Uterus (tissue), 3 donors: ENCODE measurements at regions not wholly inside any gene's neighbourhood (a gene's known extent, or its start where the extent isn't known, plus 50 kb on each side); places are given as distances from the start of the nearest gene placed in this dataset.
"Not testable (repeated sequence)": the region's sequence is repeated elsewhere in the genome, so short reads cannot be mapped to it uniquely, and the experiment has no call there.

Experiments used
- DNase-seq, 2 donors: peaks; one replicate each; pipeline ENCODE4 v3.0.0-alpha.2; 2019 to 2020
- H3K27ac ChIP-seq, 2 donors: fragments of 200-600 bp; sonication (generic); 1 replicate in 1 of 2; 2 replicates in 1 of 2; pipeline ENCODE4 v1.5.1; 2016 to 2018
- H3K27me3 ChIP-seq, 2 donors: fragments of 200-600 bp; sonication (generic); one replicate each; pipeline ENCODE4 v1.5.1; 2018 to 2019; ENCODE audit warnings: control low read depth in 1 of 2
- H3K36me3 ChIP-seq, 2 donors: fragments of 200-600 bp; sonication (generic); one replicate each; pipeline ENCODE4 v1.5.1; 2019; ENCODE audit warnings: control low read depth in 1 of 2
- H3K4me1 ChIP-seq, 2 donors: fragments of 200-600 bp; sonication (generic); one replicate each; pipeline ENCODE4 v1.5.1; 2018 to 2019; ENCODE audit warnings: control low read depth in 1 of 2
- H3K4me3 ChIP-seq, 2 donors: fragments of 200-600 bp; sonication (generic); 1 replicate in 1 of 2; 2 replicates in 1 of 2; pipeline ENCODE4 v1.5.1; 2018 to 2019; ENCODE audit warnings: mild to moderate bottlenecking in 1 of 2
- H3K9me3 ChIP-seq, 2 donors: fragments of 200-600 bp; sonication (generic); one replicate each; pipeline ENCODE4 v1.5.1; 2019; ENCODE audit warnings: control low read depth in 1 of 2
- POLR2A ChIP-seq, 2 donors: fragments of 450-650 bp; IDR thresholded peaks; one replicate each; pipeline ENCODE4 v1.6.1; 2016; ENCODE audit warnings: antibody characterized with exemption in 2 of 2, mild to moderate bottlenecking in 1 of 2, moderate library complexity in 1 of 2
- intact Hi-C: fragments of 100-400 bp; cut with DNase I; formaldehyde crosslinking; loops from one replicate; pipeline ENCODE4 v1.15.1; 2023; ENCODE audit warnings: low total_unique reads
- TF ChIP-seq, protein P1 (sequence below), 4 experiments: fragments of 200-600 bp in 2 of 4; fragments of 450-650 bp in 2 of 4; sonication (generic) in 2 of 4; IDR thresholded peaks; one replicate each; pipeline ENCODE4 v1.5.1; 2016 to 2019; ENCODE audit warnings: antibody characterized with exemption in 4 of 4, mild to moderate bottlenecking in 2 of 4, moderate library complexity in 1 of 4
- donor health status: DM: yes; HTN: yes; CAD: no.

- H3K4me1 ChIP-seq = no peaks in the 10 kb centered on the region
- H3K27me3 ChIP-seq = no peaks in the 10 kb centered on the region
- H3K4me3 ChIP-seq = no peak overlapping the region
- H3K36me3 ChIP-seq = no peaks in the 10 kb centered on the region
- H3K27ac ChIP-seq = peak overlapping the region in 1 of 2 donors; percentile 5
- TF ChIP-seq, protein P1, sequence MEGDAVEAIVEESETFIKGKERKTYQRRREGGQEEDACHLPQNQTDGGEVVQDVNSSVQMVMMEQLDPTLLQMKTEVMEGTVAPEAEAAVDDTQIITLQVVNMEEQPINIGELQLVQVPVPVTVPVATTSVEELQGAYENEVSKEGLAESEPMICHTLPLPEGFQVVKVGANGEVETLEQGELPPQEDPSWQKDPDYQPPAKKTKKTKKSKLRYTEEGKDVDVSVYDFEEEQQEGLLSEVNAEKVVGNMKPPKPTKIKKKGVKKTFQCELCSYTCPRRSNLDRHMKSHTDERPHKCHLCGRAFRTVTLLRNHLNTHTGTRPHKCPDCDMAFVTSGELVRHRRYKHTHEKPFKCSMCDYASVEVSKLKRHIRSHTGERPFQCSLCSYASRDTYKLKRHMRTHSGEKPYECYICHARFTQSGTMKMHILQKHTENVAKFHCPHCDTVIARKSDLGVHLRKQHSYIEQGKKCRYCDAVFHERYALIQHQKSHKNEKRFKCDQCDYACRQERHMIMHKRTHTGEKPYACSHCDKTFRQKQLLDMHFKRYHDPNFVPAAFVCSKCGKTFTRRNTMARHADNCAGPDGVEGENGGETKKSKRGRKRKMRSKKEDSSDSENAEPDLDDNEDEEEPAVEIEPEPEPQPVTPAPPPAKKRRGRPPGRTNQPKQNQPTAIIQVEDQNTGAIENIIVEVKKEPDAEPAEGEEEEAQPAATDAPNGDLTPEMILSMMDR (IDR thresholded peaks at IDR 0.05) = no peak
- DNase-seq = no peak
- intact Hi-C loops = no loop called here
- H3K9me3 ChIP-seq = no peaks in the 10 kb centered on the region
These were observed 640.1 kb upstream of the MIS18BP1 start for GRCh38 chr14:45893127-45893526.

DNA sequence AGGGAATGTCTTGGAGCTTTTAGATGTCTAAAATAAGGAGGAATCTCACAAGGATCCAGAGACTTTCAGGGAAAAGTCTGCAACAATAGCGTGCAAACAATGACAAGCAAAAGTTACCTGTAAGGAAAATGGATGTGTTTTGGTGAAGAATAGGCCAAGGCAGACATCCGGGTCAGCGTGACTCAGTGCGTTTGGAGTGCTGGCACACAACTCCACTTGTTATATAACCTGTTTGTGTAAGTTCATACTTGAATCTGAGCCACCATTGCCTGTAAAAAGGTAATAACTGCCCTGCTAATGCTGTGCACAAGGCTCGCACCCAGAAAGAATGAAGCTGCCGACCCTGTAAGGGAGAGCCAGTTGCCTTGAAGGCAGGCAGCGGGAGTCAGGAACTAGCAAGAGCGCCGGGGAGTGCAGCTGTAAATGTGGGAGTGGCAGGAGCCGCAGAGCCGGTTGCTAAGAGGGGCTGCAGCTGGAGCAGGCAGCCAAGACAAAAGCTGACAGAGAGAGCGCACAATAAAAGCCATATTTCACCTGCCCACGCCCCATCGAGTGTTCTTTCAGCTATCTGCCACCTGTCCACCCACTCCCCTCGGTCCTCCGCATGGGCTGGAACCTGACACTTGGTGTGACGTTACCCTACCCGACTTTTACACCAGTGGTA, 638.5 kb upstream of the MIS18BP1 start:
- Histone ChIP-seq H3K27me3 (no peaks in the 10 kb centered on the region), H3K36me3 (no peaks in the 10 kb centered on the region), H3K9me3 (no peaks in the 10 kb centered on the region), H3K27ac (peak overlapping the region; percentile 25 to 31), H3K4me1 (no peaks in the 10 kb centered on the region), H3K4me3 (no peak overlapping the region)
- DNase-seq = peak; percentile 13 to 16
- TF ChIP-seq, protein P1 (IDR thresholded peaks at IDR 0.05) = no peak
- intact Hi-C loops = no loop called here

- intact Hi-C loops = not testable (repeated sequence)
These were observed 635.8 kb upstream of the MIS18BP1 start for GRCh38 chr14:45888766-45889285.

DNA sequence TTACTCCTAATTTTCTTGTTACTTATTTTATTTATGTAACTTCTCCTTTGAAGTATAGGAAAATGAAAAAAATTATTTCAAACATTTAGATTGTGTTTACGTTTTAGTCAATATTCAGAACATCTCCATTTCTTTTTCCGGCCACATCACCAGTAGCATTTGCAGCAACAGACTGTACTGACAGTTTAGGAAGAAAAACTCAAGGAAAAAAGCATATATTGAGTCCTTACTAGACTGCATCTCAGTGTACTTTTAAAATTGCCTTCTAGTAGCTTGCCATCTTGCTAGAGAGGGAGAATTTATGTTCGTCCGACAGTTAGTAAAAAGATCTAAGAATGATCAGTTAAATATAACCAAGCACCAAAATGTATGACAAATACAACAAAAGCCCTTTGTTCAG, 625.0 kb upstream of the MIS18BP1 start:
- intact Hi-C loops = no loop called here
- Histone ChIP-seq H3K36me3 (no peaks in the 10 kb centered on the region), H3K4me1 (no peaks in the 10 kb centered on the region), H3K9me3 (peaks cover 0 to 5% of the 10 kb centered on the region in 2 donors), H3K27me3 (no peaks in the 10 kb centered on the region), H3K27ac (no peak overlapping the region), H3K4me3 (no peak overlapping the region)
- no peak for DNase-seq
- no peak for TF ChIP-seq POLR2A (IDR thresholded peaks at IDR 0.05)
- TF ChIP-seq, protein P1 (IDR thresholded peaks at IDR 0.05) = no peak

More at GRCh38 chr14:45888766-45889285, 635.8 kb upstream of the MIS18BP1 start:
- not testable (repeated sequence) for H3K4me3 ChIP-seq, H3K4me1 ChIP-seq, H3K27me3 ChIP-seq, H3K9me3 ChIP-seq, DNase-seq, H3K36me3 ChIP-seq, H3K27ac ChIP-seq

DNA sequence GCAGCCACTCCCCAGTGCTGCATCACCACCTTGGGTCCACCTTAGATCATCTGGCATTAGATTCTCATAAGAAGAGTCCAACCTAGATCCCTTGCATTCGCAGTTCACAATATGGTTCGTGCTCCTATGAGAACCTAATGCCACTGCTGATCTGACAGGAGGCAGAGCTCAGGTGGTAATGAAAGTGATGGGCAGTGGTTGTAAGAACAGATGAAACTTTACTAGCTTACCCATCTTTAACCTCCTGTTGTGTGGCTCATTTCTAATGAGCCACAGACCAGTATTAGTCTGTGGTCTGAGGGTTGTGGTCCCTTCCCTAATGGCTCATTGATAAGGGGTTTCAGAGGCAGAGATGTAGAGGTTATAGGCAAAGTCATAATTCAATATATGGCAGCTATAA, 615.9 kb upstream of the MIS18BP1 start:
- TF ChIP-seq, protein P1 (IDR thresholded peaks at IDR 0.05) = no peak
- TF ChIP-seq POLR2A (IDR thresholded peaks at IDR 0.05) = no peak
- DNase-seq = no peak
- Histone ChIP-seq H3K4me1 (no peaks in the 10 kb centered on the region), H3K36me3 (no peaks in the 10 kb centered on the region), H3K27me3 (no peaks in the 10 kb centered on the region), H3K4me3 (no peak overlapping the region), H3K9me3 (no peaks in the 10 kb centered on the region), H3K27ac (no peak overlapping the region)
- intact Hi-C loops = no loop called here
